22Rv1 (cell line): ENCODE measurements at regions not wholly inside any gene's neighbourhood (a gene's known extent, or its start where the extent isn't known, plus 50 kb on each side); places are given as distances from the start of the nearest gene placed in this dataset.

Experiments
- ZFX ChIP-seq: fragments of 450-650 bp; IDR thresholded peaks from 2 replicates; pipeline ENCODE4 v1.6.1; 2017; ENCODE audit warnings: antibody characterized with exemption, borderline replicate concordance
- TF ChIP-seq, protein P1 (sequence below): fragments of 450-650 bp; IDR thresholded peaks from 2 replicates; pipeline ENCODE4 v1.5.1; 2017; ENCODE audit warnings: mild to moderate bottlenecking

DNA sequence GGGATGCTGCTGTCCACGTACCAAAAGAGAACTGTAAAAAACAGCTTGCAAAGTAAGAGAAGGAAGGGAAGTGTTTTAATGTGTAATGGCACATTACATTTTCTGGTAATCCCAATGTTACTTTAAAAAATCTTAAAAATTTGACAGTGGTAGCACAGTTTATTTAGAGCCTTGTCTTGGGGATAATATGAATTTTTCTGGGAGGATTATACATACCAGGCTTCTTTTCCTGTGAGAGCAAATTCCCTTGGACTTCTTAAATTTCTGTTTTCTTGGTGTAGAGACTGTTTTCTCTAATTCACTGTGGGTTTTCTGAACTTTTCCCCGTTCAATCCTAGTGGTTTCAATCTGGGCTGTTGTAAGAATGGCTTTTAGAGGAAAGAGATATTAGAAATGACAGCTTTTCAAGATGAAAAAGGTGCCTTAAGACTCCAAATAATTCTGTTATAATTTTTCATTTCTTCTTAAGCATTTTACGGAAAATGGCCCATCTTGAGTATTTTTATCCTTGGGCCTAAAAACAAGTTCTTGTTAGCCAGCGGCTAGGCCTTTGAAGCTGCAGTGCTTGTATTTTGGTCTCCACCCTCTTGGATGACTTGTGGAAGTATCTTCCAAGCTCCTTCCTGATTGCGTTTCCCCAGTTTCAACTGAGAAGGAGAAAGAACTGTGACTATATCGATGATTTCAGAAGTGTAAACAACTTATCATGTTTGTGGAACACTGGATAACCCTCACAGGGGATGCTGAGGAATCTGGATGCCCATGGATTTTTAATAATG, 70.0 kb downstream of the LEPR start:
- TF ChIP-seq, protein P1, sequence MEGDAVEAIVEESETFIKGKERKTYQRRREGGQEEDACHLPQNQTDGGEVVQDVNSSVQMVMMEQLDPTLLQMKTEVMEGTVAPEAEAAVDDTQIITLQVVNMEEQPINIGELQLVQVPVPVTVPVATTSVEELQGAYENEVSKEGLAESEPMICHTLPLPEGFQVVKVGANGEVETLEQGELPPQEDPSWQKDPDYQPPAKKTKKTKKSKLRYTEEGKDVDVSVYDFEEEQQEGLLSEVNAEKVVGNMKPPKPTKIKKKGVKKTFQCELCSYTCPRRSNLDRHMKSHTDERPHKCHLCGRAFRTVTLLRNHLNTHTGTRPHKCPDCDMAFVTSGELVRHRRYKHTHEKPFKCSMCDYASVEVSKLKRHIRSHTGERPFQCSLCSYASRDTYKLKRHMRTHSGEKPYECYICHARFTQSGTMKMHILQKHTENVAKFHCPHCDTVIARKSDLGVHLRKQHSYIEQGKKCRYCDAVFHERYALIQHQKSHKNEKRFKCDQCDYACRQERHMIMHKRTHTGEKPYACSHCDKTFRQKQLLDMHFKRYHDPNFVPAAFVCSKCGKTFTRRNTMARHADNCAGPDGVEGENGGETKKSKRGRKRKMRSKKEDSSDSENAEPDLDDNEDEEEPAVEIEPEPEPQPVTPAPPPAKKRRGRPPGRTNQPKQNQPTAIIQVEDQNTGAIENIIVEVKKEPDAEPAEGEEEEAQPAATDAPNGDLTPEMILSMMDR, result no peak
- TF ChIP-seq ZFX, result no peak
